SK-N-SH treated with all-trans-retinoic acid at 6 μM for 48 hours (cell line): ENCODE measurements at regions not wholly inside any gene's neighbourhood (a gene's known extent, or its start where the extent isn't known, plus 50 kb on each side); places are given as distances from the start of the nearest gene placed in this dataset.

Source experiments
- ATAC-seq: fragments of 200-7000 bp; cut with Tn5 transposase; 3 replicates; pipeline ENCODE4 v1.9.1; 2020; ENCODE audit warnings: mild to moderate bottlenecking, moderate library complexity
- ARNTL ChIP-seq: fragments of 450-650 bp; formaldehyde crosslinking; IDR thresholded peaks from 2 replicates; pipeline ENCODE4 v1.5.0; 2020; ENCODE audit warnings: low read depth, mild to moderate bottlenecking, moderate library complexity, borderline replicate concordance
- BACH2 ChIP-seq: fragments of 250-450 bp; sonication (Bioruptor Pico); IDR thresholded peaks from 2 replicates; pipeline ENCODE4 v1.9.0; 2021; ENCODE audit warnings: mild to moderate bottlenecking, borderline replicate concordance
- CSDC2 ChIP-seq: fragments of 250-450 bp; sonication (Bioruptor Pico); IDR thresholded peaks from 2 replicates; pipeline ENCODE4 v1.5.0; 2020; ENCODE audit warnings: mild to moderate bottlenecking, moderate library complexity
- ESRRG ChIP-seq: fragments of 250-450 bp; sonication (Bioruptor Pico); IDR thresholded peaks from 2 replicates; pipeline ENCODE4 v1.6.1; 2021; ENCODE audit warnings: mild to moderate bottlenecking
- GLIS3 ChIP-seq: fragments of 250-450 bp; sonication (Bioruptor Pico); IDR thresholded peaks from 2 replicates; pipeline ENCODE4 v1.5.0; 2020; ENCODE audit warnings: mild to moderate bottlenecking, moderate library complexity
- OSR1 ChIP-seq: fragments of 250-450 bp; sonication (Bioruptor Pico); IDR thresholded peaks from 2 replicates; pipeline ENCODE4 v1.8.0; 2022; ENCODE audit warnings: moderate library complexity, mild to moderate bottlenecking, inconsistent platforms
- PPARA ChIP-seq: fragments of 250-450 bp; sonication (Bioruptor Pico); IDR thresholded peaks from 2 replicates; pipeline ENCODE4 v1.5.0; 2020; ENCODE audit warnings: mild to moderate bottlenecking, borderline replicate concordance
- RARB ChIP-seq: fragments of 250-450 bp; sonication (Bioruptor Pico); IDR thresholded peaks from 2 replicates; pipeline ENCODE4 v1.8.0; 2021; ENCODE audit warnings: mild to moderate bottlenecking, moderate library complexity
- SNAI2 ChIP-seq: fragments of 250-450 bp; sonication (Bioruptor Pico); IDR thresholded peaks from 2 replicates; pipeline ENCODE4 v1.5.0; 2020; ENCODE audit warnings: mild to moderate bottlenecking, moderate library complexity
- TCF4 ChIP-seq: fragments of 250-450 bp; sonication (Bioruptor Pico); IDR thresholded peaks from 2 replicates; pipeline ENCODE4 v1.8.0; 2021; ENCODE audit warnings: mild to moderate bottlenecking, moderate library complexity, borderline replicate concordance
- ZC3H10 ChIP-seq: fragments of 250-450 bp; sonication (Bioruptor Pico); IDR thresholded peaks from 2 replicates; pipeline ENCODE4 v1.5.1; 2021; ENCODE audit warnings: mild to moderate bottlenecking, moderate library complexity
- ZFP3 ChIP-seq: fragments of 250-450 bp; sonication (Bioruptor Pico); IDR thresholded peaks from 2 replicates; pipeline ENCODE4 v1.5.0; 2020; ENCODE audit warnings: mild to moderate bottlenecking, moderate library complexity
- ZNF565 ChIP-seq: fragments of 450-650 bp; formaldehyde crosslinking; conservative IDR thresholded peaks from 2 replicates; pipeline ENCODE4 v1.5.0; 2020; ENCODE audit warnings: low read depth, mild to moderate bottlenecking, moderate library complexity
- ZNF70 ChIP-seq: fragments of 450-650 bp; formaldehyde crosslinking; IDR thresholded peaks from 2 replicates; pipeline ENCODE4 v1.5.0; 2020; ENCODE audit warnings: mild to moderate bottlenecking, moderate library complexity
- ZNF8 ChIP-seq: fragments of 450-650 bp; formaldehyde crosslinking; IDR thresholded peaks from 2 replicates; pipeline ENCODE4 v1.5.0; 2020; ENCODE audit warnings: mild to moderate bottlenecking, moderate library complexity
- TF ChIP-seq, protein P1 (sequence below): fragments of 250-450 bp; sonication (Bioruptor Pico); IDR thresholded peaks from 2 replicates; pipeline ENCODE4 v1.8.0; 2021; ENCODE audit warnings: low read depth, mild to moderate bottlenecking, moderate library complexity, borderline replicate concordance
- TF ChIP-seq, protein P2 (sequence below): fragments of 250-450 bp; sonication (Bioruptor Pico); IDR thresholded peaks from 2 replicates; pipeline ENCODE4 v1.5.1; 2021; ENCODE audit warnings: mild to moderate bottlenecking, moderate library complexity
- TF ChIP-seq, protein P3 (sequence below): fragments of 250-450 bp; sonication (Bioruptor Pico); IDR thresholded peaks from 2 replicates; pipeline ENCODE4 v1.5.1; 2020; ENCODE audit warnings: low read depth, mild to moderate bottlenecking, moderate library complexity
- TF ChIP-seq, protein P4 (sequence below): fragments of 250-450 bp; sonication (Bioruptor Pico); IDR thresholded peaks from 2 replicates; pipeline ENCODE4 v1.8.0; 2020; ENCODE audit warnings: mild to moderate bottlenecking, moderate library complexity, borderline replicate concordance
- TF ChIP-seq, protein P5 (sequence below): fragments of 250-450 bp; sonication (Bioruptor Pico); IDR thresholded peaks from 2 replicates; pipeline ENCODE4 v1.5.0; 2020; ENCODE audit warnings: mild to moderate bottlenecking, moderate library complexity

DNA sequence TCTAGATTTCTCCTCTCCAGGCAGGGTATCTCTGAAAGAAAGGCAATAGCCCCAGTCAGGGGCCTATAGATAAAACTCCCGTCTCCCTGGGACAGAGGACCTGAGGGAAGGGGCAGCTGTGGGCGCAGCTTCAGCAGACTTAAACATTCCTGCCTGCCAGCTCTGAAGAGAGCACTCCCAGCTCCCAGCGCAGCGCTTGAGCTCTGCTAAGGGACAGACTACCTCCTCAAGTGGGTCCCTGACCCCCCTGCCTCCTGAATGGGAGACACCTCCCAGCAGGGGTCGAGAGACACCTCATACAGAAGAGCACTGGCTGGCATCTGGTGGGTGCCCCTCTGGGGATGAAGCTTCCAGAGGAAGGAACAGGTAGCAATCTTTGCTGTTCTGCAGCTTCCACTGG is 556.9 kb downstream of the EPM2A start (continued):
- TF ChIP-seq, protein P1, sequence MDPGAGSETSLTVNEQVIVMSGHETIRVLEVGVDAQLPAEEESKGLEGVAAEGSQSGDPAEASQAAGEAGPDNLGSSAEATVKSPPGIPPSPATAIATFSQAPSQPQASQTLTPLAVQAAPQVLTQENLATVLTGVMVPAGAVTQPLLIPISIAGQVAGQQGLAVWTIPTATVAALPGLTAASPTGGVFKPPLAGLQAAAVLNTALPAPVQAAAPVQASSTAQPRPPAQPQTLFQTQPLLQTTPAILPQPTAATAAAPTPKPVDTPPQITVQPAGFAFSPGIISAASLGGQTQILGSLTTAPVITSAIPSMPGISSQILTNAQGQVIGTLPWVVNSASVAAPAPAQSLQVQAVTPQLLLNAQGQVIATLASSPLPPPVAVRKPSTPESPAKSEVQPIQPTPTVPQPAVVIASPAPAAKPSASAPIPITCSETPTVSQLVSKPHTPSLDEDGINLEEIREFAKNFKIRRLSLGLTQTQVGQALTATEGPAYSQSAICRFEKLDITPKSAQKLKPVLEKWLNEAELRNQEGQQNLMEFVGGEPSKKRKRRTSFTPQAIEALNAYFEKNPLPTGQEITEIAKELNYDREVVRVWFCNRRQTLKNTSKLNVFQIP (CRISPR knock-in tag): no peak
- TF ChIP-seq BACH2 (CRISPR knock-in tag) (no peak), ZNF70 (CRISPR knock-in tag) (no peak), ZNF8 (CRISPR knock-in tag) (no peak), RARB (CRISPR knock-in tag) (no peak)

DNA sequence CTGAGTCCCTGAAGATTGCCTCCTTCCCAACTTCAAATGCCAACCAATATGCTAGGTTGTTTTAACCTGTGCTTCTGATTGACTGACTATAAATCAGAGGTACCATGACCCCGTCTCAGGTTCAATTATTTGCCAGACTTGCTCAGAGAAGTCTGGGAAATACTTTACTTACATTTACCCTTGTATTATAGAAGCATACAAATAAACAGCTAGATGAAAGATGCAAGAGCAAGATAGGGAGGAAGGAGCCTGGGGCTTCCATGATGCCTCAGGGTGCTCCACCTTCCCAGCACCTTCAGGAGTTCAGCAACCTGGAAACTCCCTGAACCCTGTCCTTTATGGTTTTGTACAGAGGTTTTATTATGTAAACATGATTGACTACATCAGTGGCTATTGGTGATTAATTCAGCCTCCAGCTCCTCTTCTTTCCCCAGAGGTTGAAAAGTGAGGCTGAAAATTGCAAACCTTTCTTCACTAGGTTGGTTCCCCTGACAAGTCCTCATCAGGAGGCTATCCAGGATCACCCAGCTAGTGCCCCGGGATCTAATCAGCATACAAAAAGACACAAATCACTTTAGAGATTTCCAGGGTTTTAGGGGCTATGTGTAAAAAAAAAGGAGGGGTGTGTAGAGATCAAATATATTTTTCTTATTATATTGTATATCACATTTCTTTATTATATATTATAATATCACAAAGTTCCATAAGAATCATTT is 547.7 kb downstream of the EPM2A start:
- no peak for ATAC-seq
- TF ChIP-seq OSR1 (CRISPR knock-in tag): no peak
- TF ChIP-seq, protein P2, sequence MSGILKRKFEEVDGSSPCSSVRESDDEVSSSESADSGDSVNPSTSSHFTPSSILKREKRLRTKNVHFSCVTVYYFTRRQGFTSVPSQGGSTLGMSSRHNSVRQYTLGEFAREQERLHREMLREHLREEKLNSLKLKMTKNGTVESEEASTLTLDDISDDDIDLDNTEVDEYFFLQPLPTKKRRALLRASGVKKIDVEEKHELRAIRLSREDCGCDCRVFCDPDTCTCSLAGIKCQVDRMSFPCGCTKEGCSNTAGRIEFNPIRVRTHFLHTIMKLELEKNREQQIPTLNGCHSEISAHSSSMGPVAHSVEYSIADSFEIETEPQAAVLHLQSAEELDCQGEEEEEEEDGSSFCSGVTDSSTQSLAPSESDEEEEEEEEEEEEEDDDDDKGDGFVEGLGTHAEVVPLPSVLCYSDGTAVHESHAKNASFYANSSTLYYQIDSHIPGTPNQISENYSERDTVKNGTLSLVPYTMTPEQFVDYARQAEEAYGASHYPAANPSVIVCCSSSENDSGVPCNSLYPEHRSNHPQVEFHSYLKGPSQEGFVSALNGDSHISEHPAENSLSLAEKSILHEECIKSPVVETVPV (CRISPR knock-in tag): no peak
- no peak for TF ChIP-seq PPARA (CRISPR knock-in tag)
- no peak for TF ChIP-seq ARNTL
- TF ChIP-seq BACH2 (CRISPR knock-in tag): no peak
- TF ChIP-seq, protein P1 (CRISPR knock-in tag): no peak
- no peak for TF ChIP-seq ZNF565 (CRISPR knock-in tag)
- TF ChIP-seq, all 23 proteins: peak for 0

DNA sequence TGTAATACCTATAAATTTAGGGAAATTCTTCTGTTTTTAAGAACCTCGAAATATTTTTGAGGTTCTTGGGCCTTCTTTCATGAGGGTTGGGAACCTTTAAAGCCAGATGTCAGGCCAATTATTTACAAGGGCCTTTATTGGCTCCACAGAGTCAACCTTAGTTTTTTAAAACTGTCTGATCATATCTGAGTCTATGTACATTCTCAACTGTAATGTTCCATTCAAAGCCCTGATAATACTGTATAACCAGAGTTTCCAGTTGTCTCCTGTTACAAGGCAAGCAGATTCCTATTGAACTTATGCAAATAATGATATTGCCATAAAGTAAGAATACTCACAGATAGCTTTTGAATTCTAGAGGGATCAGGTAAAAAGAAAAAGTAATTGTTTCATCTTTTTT is 545.5 kb downstream of the EPM2A start:
- ATAC-seq: no peak
- TF ChIP-seq, protein P1 (CRISPR knock-in tag): no peak
- TF ChIP-seq OSR1 (CRISPR knock-in tag) (no peak), ESRRG (CRISPR knock-in tag) (no peak), GLIS3 (CRISPR knock-in tag) (no peak), BACH2 (CRISPR knock-in tag) (no peak), TCF4 (CRISPR knock-in tag) (no peak), ZNF565 (CRISPR knock-in tag) (no peak), ZNF70 (CRISPR knock-in tag) (no peak), ZFP3 (CRISPR knock-in tag) (no peak), SNAI2 (CRISPR knock-in tag) (no peak), ZC3H10 (CRISPR knock-in tag) (no peak), ZNF8 (CRISPR knock-in tag) (no peak), CSDC2 (CRISPR knock-in tag) (no peak)
- TF ChIP-seq, protein P3, sequence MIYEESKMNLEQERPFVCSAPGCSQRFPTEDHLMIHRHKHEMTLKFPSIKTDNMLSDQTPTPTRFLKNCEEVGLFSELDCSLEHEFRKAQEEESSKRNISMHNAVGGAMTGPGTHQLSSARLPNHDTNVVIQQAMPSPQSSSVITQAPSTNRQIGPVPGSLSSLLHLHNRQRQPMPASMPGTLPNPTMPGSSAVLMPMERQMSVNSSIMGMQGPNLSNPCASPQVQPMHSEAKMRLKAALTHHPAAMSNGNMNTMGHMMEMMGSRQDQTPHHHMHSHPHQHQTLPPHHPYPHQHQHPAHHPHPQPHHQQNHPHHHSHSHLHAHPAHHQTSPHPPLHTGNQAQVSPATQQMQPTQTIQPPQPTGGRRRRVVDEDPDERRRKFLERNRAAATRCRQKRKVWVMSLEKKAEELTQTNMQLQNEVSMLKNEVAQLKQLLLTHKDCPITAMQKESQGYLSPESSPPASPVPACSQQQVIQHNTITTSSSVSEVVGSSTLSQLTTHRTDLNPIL: no peak
- TF ChIP-seq, protein P4, sequence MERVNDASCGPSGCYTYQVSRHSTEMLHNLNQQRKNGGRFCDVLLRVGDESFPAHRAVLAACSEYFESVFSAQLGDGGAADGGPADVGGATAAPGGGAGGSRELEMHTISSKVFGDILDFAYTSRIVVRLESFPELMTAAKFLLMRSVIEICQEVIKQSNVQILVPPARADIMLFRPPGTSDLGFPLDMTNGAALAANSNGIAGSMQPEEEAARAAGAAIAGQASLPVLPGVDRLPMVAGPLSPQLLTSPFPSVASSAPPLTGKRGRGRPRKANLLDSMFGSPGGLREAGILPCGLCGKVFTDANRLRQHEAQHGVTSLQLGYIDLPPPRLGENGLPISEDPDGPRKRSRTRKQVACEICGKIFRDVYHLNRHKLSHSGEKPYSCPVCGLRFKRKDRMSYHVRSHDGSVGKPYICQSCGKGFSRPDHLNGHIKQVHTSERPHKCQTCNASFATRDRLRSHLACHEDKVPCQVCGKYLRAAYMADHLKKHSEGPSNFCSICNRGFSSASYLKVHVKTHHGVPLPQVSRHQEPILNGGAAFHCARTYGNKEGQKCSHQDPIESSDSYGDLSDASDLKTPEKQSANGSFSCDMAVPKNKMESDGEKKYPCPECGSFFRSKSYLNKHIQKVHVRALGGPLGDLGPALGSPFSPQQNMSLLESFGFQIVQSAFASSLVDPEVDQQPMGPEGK: no peak
- TF ChIP-seq, protein P2 (CRISPR knock-in tag): no peak
- TF ChIP-seq, protein P5, sequence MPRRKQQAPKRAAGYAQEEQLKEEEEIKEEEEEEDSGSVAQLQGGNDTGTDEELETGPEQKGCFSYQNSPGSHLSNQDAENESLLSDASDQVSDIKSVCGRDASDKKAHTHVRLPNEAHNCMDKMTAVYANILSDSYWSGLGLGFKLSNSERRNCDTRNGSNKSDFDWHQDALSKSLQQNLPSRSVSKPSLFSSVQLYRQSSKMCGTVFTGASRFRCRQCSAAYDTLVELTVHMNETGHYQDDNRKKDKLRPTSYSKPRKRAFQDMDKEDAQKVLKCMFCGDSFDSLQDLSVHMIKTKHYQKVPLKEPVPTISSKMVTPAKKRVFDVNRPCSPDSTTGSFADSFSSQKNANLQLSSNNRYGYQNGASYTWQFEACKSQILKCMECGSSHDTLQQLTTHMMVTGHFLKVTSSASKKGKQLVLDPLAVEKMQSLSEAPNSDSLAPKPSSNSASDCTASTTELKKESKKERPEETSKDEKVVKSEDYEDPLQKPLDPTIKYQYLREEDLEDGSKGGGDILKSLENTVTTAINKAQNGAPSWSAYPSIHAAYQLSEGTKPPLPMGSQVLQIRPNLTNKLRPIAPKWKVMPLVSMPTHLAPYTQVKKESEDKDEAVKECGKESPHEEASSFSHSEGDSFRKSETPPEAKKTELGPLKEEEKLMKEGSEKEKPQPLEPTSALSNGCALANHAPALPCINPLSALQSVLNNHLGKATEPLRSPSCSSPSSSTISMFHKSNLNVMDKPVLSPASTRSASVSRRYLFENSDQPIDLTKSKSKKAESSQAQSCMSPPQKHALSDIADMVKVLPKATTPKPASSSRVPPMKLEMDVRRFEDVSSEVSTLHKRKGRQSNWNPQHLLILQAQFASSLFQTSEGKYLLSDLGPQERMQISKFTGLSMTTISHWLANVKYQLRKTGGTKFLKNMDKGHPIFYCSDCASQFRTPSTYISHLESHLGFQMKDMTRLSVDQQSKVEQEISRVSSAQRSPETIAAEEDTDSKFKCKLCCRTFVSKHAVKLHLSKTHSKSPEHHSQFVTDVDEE (CRISPR knock-in tag): no peak
